CD14-positive monocyte (primary cell): ENCODE measurements at regions not wholly inside any gene's neighbourhood (a gene's known extent, or its start where the extent isn't known, plus 50 kb on each side); places are given as distances from the start of the nearest gene placed in this dataset.

Experiments used
- DNase-seq, 3 donors: peaks; one replicate each; pipeline ENCODE4 v3.0.0-alpha.2; 2011 to 2022
- H2AFZ ChIP-seq: 2 replicates; pipeline ENCODE4 v1.6.0; 2012; ENCODE audit warnings: mild to moderate bottlenecking, low read depth, low read length, inconsistent platforms; ENCODE audit not compliant: insufficient read depth, poor library complexity, severe bottlenecking
- H3K27ac ChIP-seq, 2 donors: 1 replicate in 1 of 2; 2 replicates in 1 of 2; pipeline ENCODE4 v1.5.1; 2012 to 2013; ENCODE audit warnings: low read length in 2 of 2, control low read depth in 1 of 2, inconsistent platforms in 1 of 2, low read depth in 1 of 2, mild to moderate bottlenecking in 1 of 2
- H3K27me3 ChIP-seq, 2 donors: one replicate each; pipeline versions ENCODE4 v1.6.0 to v1.6.1; 2011 to 2013; ENCODE audit warnings: low read length in 2 of 2; ENCODE audit not compliant: control insufficient read depth in 2 of 2, insufficient read depth in 2 of 2
- H3K36me3 ChIP-seq, 2 donors: replicated peaks in 1 of 2; 1 replicate in 1 of 2; 2 replicates in 1 of 2; pipeline versions ENCODE4 v1.5.1 to v1.6.1; 2012 to 2013; ENCODE audit warnings: low read length in 2 of 2, control low read depth in 1 of 2, inconsistent platforms in 1 of 2, mild to moderate bottlenecking in 1 of 2; ENCODE audit not compliant: insufficient read depth in 2 of 2, control insufficient read depth in 1 of 2
- H3K4me1 ChIP-seq, 2 donors: 1 replicate in 1 of 2; 2 replicates in 1 of 2; pipeline versions ENCODE4 v1.5.1 to v1.6.1; 2012 to 2013; ENCODE audit warnings: low read length in 2 of 2, control low read depth in 1 of 2, inconsistent platforms in 1 of 2, mild to moderate bottlenecking in 1 of 2, moderate library complexity in 1 of 2; ENCODE audit not compliant: insufficient read depth in 2 of 2, control insufficient read depth in 1 of 2
- H3K4me2 ChIP-seq: replicated peaks from 2 replicates; pipeline ENCODE3; 2012; ENCODE audit warnings: low read length, moderate library complexity, mild to moderate bottlenecking; ENCODE audit not compliant: poor library complexity, severe bottlenecking; ENCODE audit errors: extremely low read depth
- H3K4me3 ChIP-seq, 3 experiments: fragments of 200-600 bp in 1 of 3; sonication (generic) in 1 of 3; replicated peaks in 1 of 3; 1 replicate in 2 of 3; 2 replicates in 1 of 3; pipeline ENCODE4 v1.5.1; 2011 to 2013; ENCODE audit warnings: low read length in 3 of 3, mild to moderate bottlenecking in 3 of 3, control low read depth in 2 of 3, low read depth in 2 of 3, inconsistent platforms in 1 of 3, moderate library complexity in 1 of 3
- H3K79me2 ChIP-seq: 2 replicates; pipeline ENCODE4 v1.6.0; 2012; ENCODE audit warnings: mild to moderate bottlenecking, control low read depth, inconsistent platforms, low read length, moderate library complexity; ENCODE audit not compliant: insufficient read depth
- H3K9ac ChIP-seq: 2 replicates; pipeline ENCODE4 v1.6.0; 2017; ENCODE audit warnings: low read length, mild to moderate bottlenecking; ENCODE audit not compliant: insufficient read depth, poor library complexity, severe bottlenecking
- H3K9me3 ChIP-seq, 2 donors: replicated peaks in 1 of 2; 1 replicate in 1 of 2; 2 replicates in 1 of 2; pipeline versions ENCODE4 v1.5.1 to v1.6.1; 2012 to 2013; ENCODE audit warnings: low read length in 2 of 2, control low read depth in 1 of 2; ENCODE audit not compliant: control insufficient read depth in 1 of 2, insufficient read depth in 1 of 2
- H4K20me1 ChIP-seq: 2 replicates; pipeline ENCODE4 v1.6.0; 2012; ENCODE audit warnings: mild to moderate bottlenecking, low read length, control low read depth, moderate library complexity; ENCODE audit not compliant: insufficient read depth
- H3K27ac Mint-ChIP-seq, 7 donors: one replicate each; pipeline ENCODE4 v1.8.0; 2020; ENCODE audit warnings: mild to moderate bottlenecking in 7 of 7, mixed read lengths in 7 of 7, moderate library complexity in 6 of 7, inconsistent platforms in 2 of 7
- H3K27me3 Mint-ChIP-seq, 3 donors: one replicate each; pipeline ENCODE4 v1.8.0; 2021 to 2022; ENCODE audit warnings: low read depth in 3 of 3, mild to moderate bottlenecking in 3 of 3, mixed read lengths in 3 of 3, moderate library complexity in 3 of 3, inconsistent platforms in 1 of 3
- H3K36me3 Mint-ChIP-seq, 2 donors: one replicate each; pipeline ENCODE4 v1.8.0; 2020; ENCODE audit warnings: mixed read lengths in 2 of 2, inconsistent platforms in 1 of 2, mild to moderate bottlenecking in 1 of 2
- H3K4me1 Mint-ChIP-seq: one replicate; pipeline ENCODE4 v1.8.0; 2020; ENCODE audit warnings: mild to moderate bottlenecking, mixed read lengths
- H3K4me3 Mint-ChIP-seq, 2 donors: one replicate each; pipeline ENCODE4 v1.8.0; 2020; ENCODE audit warnings: mild to moderate bottlenecking in 2 of 2, mixed read lengths in 2 of 2, moderate library complexity in 1 of 2
- H3K9me3 Mint-ChIP-seq, 7 donors: one replicate each; pipeline ENCODE4 v1.8.0; 2020 to 2022; ENCODE audit warnings: mixed read lengths in 7 of 7, mild to moderate bottlenecking in 6 of 7, moderate library complexity in 6 of 7, inconsistent platforms in 2 of 7
- WGBS: methylation state at CpG from one replicate; pipeline ENCODE4 v1.1.5; 2013; ENCODE audit warnings: missing lambda C conversion rate; ENCODE audit not compliant: insufficient coverage; 5-methylcytosine and 5-hydroxymethylcytosine counted together
- intact Hi-C, 2 donors: fragments of 100-400 bp; cut with micrococcal nuclease; formaldehyde crosslinking; loops; one replicate each; pipeline versions ENCODE4 v1.15.0 to v1.15.1; 2023
- TF ChIP-seq, protein P1 (sequence below): fragments of 200-600 bp; IDR thresholded peaks from one replicate; pipeline ENCODE4 v1.8.0; 2022; ENCODE audit warnings: antibody characterized with exemption, mild to moderate bottlenecking

- DNase-seq, result no peak
- no peak overlapping the region for H3K4me3 Mint-ChIP-seq
- H3K79me2 ChIP-seq, result no peaks in the 10 kb centered on the region
Observed at GRCh38 chr7:134375206-134375605, 58.5 kb upstream of the SLC35B4 start.

GRCh38 chr7:134374791-134375190 lies 58.1 kb upstream of the SLC35B4 start:
- Histone ChIP-seq H2AFZ (no peak overlapping the region), H3K79me2 (no peaks in the 10 kb centered on the region), H3K27ac (no peak overlapping the region), H3K9ac (no peak overlapping the region), H3K27me3 (no peaks in the 10 kb centered on the region), H3K9me3 (no peaks in the 10 kb centered on the region), H3K4me2 (no peak overlapping the region), H3K4me3 (no peak overlapping the region), H4K20me1 (no peaks in the 10 kb centered on the region), H3K36me3 (no peaks in the 10 kb centered on the region), H3K4me1 (no peaks in the 10 kb centered on the region)
- Mint-ChIP-seq H3K27ac (no peak overlapping the region), H3K9me3 (peaks cover 0 to 2% (median 0%) of the 10 kb centered on the region in 7 donors), H3K4me3 (no peak overlapping the region), H3K27me3 (peaks cover 1 to 11% (median 6%) of the 10 kb centered on the region in 3 donors), H3K36me3 (no peaks in the 10 kb centered on the region), H3K4me1 (no peaks in the 10 kb centered on the region)
- TF ChIP-seq, protein P1, sequence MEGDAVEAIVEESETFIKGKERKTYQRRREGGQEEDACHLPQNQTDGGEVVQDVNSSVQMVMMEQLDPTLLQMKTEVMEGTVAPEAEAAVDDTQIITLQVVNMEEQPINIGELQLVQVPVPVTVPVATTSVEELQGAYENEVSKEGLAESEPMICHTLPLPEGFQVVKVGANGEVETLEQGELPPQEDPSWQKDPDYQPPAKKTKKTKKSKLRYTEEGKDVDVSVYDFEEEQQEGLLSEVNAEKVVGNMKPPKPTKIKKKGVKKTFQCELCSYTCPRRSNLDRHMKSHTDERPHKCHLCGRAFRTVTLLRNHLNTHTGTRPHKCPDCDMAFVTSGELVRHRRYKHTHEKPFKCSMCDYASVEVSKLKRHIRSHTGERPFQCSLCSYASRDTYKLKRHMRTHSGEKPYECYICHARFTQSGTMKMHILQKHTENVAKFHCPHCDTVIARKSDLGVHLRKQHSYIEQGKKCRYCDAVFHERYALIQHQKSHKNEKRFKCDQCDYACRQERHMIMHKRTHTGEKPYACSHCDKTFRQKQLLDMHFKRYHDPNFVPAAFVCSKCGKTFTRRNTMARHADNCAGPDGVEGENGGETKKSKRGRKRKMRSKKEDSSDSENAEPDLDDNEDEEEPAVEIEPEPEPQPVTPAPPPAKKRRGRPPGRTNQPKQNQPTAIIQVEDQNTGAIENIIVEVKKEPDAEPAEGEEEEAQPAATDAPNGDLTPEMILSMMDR, result no peak
- DNase-seq, result no peak
- WGBS, result 90% methylated on average over 1 of the region's 4 CpGs
- intact Hi-C loops, result no loop called here

More at GRCh38 chr7:134375206-134375605, 58.5 kb upstream of the SLC35B4 start:
- H3K4me1 Mint-ChIP-seq, result no peaks in the 10 kb centered on the region
- Histone ChIP-seq H2AFZ (no peak overlapping the region), H3K9me3 (no peaks in the 10 kb centered on the region), H4K20me1 (no peaks in the 10 kb centered on the region), H3K36me3 (no peaks in the 10 kb centered on the region), H3K4me3 (no peak overlapping the region), H3K27ac (no peak overlapping the region), H3K4me2 (no peak overlapping the region), H3K4me1 (no peaks in the 10 kb centered on the region), H3K27me3 (no peaks in the 10 kb centered on the region), H3K9ac (no peak overlapping the region)
- TF ChIP-seq, protein P1, result no peak
- intact Hi-C loops, result no loop called here
- peaks cover 1 to 11% (median 6%) of the 10 kb centered on the region in 3 donors for H3K27me3 Mint-ChIP-seq
- H3K27ac Mint-ChIP-seq, result no peak overlapping the region
- H3K36me3 Mint-ChIP-seq, result no peaks in the 10 kb centered on the region
- H3K9me3 Mint-ChIP-seq, result peaks cover 0 to 2% (median 0%) of the 10 kb centered on the region in 7 donors
- WGBS, result 100% methylated on average over 1 of the region's 5 CpGs
